A549 (cell line): ENCODE measurements at regions not wholly inside any gene's neighbourhood (a gene's known extent, or its start where the extent isn't known, plus 50 kb on each side); places are given as distances from the start of the nearest gene placed in this dataset.

Experiments
- CTCF ChIP-seq: fragments of >200 bp; sonication (Bioruptor Twin); formaldehyde crosslinking; IDR thresholded peaks from 3 replicates; pipeline ENCODE4 v1.5.1; 2016
- EP300 ChIP-seq, 2 experiments: fragments of >200 bp; sonication (Bioruptor Twin); formaldehyde crosslinking; IDR thresholded peaks; 2 replicates in 1 of 2; 3 replicates in 1 of 2; pipeline ENCODE4 v1.6.1; 2016 to 2017

- TF ChIP-seq CTCF (no peak), EP300 (IDR thresholded peaks at IDR 0.05) (no peak)
Observed at GRCh38 chr16:73672135-73672534, 624.2 kb upstream of the ZFHX3 start.
